DND-41 (cell line): ENCODE measurements at regions not wholly inside any gene's neighbourhood (a gene's known extent, or its start where the extent isn't known, plus 50 kb on each side); places are given as distances from the start of the nearest gene placed in this dataset.

Source experiments
- ATAC-seq: fragments of 200-7000 bp; cut with Tn5 transposase; 3 replicates; pipeline ENCODE4 v1.9.1; 2021; ENCODE audit warnings: low read depth; ENCODE audit not compliant: insufficient read depth
- DNase-seq: peaks from one replicate; pipeline ENCODE4 v3.0.0-alpha.2; 2020
- H2AFZ ChIP-seq: 2 replicates; pipeline ENCODE4 v1.6.0; 2012; ENCODE audit warnings: low read depth, low read length
- H3K27ac ChIP-seq: 2 replicates; pipeline ENCODE4 v1.5.1; 2012; ENCODE audit warnings: low read length, inconsistent platforms
- H3K27me3 ChIP-seq: fragments of 200-600 bp; sonication (generic); 2 replicates; pipeline ENCODE4 v1.6.0; 2012; ENCODE audit warnings: low read length, mild to moderate bottlenecking, inconsistent platforms; ENCODE audit not compliant: insufficient read depth, poor library complexity
- H3K36me3 ChIP-seq: 2 replicates; pipeline ENCODE4 v1.5.1; 2012; ENCODE audit warnings: low read length, inconsistent platforms; ENCODE audit not compliant: insufficient read depth
- H3K4me1 ChIP-seq: 2 replicates; pipeline ENCODE4 v1.5.1; 2012; ENCODE audit warnings: mild to moderate bottlenecking, low read length; ENCODE audit not compliant: insufficient read depth
- H3K4me2 ChIP-seq: 2 replicates; pipeline ENCODE4 v1.6.0; 2012; ENCODE audit warnings: mild to moderate bottlenecking, moderate library complexity, low read length, inconsistent platforms; ENCODE audit not compliant: insufficient read depth
- H3K4me3 ChIP-seq, 2 experiments: fragments of 200-600 bp in 1 of 2; shearing (Covaris generic) in 1 of 2; 2 replicates each; pipeline ENCODE4 v1.5.1; 2012 to 2016; ENCODE audit warnings: inconsistent platforms in 2 of 2, low read length in 2 of 2, mild to moderate bottlenecking in 2 of 2, low read depth in 1 of 2, moderate library complexity in 1 of 2
- H3K79me2 ChIP-seq: 2 replicates; pipeline ENCODE4 v1.6.0; 2012; ENCODE audit warnings: low read length, inconsistent platforms; ENCODE audit not compliant: insufficient read depth
- H3K9ac ChIP-seq: 2 replicates; pipeline ENCODE4 v1.6.0; 2012; ENCODE audit warnings: low read depth, mild to moderate bottlenecking, inconsistent platforms, low read length, moderate library complexity
- H3K9me3 ChIP-seq: 2 replicates; pipeline ENCODE4 v1.5.1; 2012; ENCODE audit warnings: low read length, moderate library complexity, mild to moderate bottlenecking, inconsistent platforms; ENCODE audit not compliant: insufficient read depth, severe bottlenecking
- H4K20me1 ChIP-seq: 2 replicates; pipeline ENCODE4 v1.6.0; 2012; ENCODE audit warnings: low read length; ENCODE audit not compliant: insufficient read depth
- CTCF ChIP-seq: IDR thresholded peaks from 2 replicates; pipeline ENCODE4 v1.5.1; 2012; ENCODE audit warnings: borderline replicate concordance, low read length, moderate library complexity, mild to moderate bottlenecking; ENCODE audit not compliant: poor library complexity, severe bottlenecking; ENCODE audit errors: extremely low read depth
- EZH2 ChIP-seq: IDR thresholded peaks from 3 replicates; pipeline ENCODE4 v1.6.1; 2012; ENCODE audit warnings: borderline replicate concordance, low read depth, mild to moderate bottlenecking, moderate library complexity, low read length, inconsistent platforms; ENCODE audit not compliant: severe bottlenecking

- Histone ChIP-seq H3K27me3 (no peaks in the 10 kb centered on the region), H3K9me3 (peaks cover 2% of the 10 kb centered on the region), H3K36me3 (no peaks in the 10 kb centered on the region), H3K4me2 (no peak overlapping the region), H3K4me1 (no peaks in the 10 kb centered on the region), H2AFZ (no peak overlapping the region), H3K79me2 (no peaks in the 10 kb centered on the region), H3K9ac (no peak overlapping the region), H3K27ac (no peak overlapping the region), H4K20me1 (no peaks in the 10 kb centered on the region), H3K4me3 (no peak overlapping the region)
- ATAC-seq = no peak
- no peak for TF ChIP-seq EZH2
- no peak for DNase-seq
Measured at GRCh38 chr3:180102604-180103003, 65.9 kb upstream of the PEX5L start.

- no peak overlapping the region for H3K4me2 ChIP-seq
- no peak overlapping the region for H3K9ac ChIP-seq
- no peaks in the 10 kb centered on the region for H3K4me1 ChIP-seq
- no peaks in the 10 kb centered on the region for H3K9me3 ChIP-seq
- no peak overlapping the region for H3K4me3 ChIP-seq
- H3K27ac ChIP-seq = no peak overlapping the region
- H3K36me3 ChIP-seq = no peaks in the 10 kb centered on the region
- H4K20me1 ChIP-seq = no peaks in the 10 kb centered on the region
- H3K27me3 ChIP-seq = no peaks in the 10 kb centered on the region
- H2AFZ ChIP-seq = no peak overlapping the region
- H3K79me2 ChIP-seq = no peaks in the 10 kb centered on the region
- no peak for TF ChIP-seq CTCF
- no peak for TF ChIP-seq EZH2
- DNase-seq = no peak
- ATAC-seq = no peak
Measured at GRCh38 chr3:180116203-180116602, 79.5 kb upstream of the PEX5L start.

GRCh38 chr3:180116658-180117057 is 79.9 kb upstream of the PEX5L start:
- Histone ChIP-seq H3K4me2 (no peak overlapping the region), H3K79me2 (no peaks in the 10 kb centered on the region), H3K4me1 (no peaks in the 10 kb centered on the region), H3K27ac (no peak overlapping the region), H3K36me3 (no peaks in the 10 kb centered on the region), H3K9ac (no peak overlapping the region), H3K9me3 (no peaks in the 10 kb centered on the region), H4K20me1 (no peaks in the 10 kb centered on the region), H2AFZ (no peak overlapping the region), H3K27me3 (no peaks in the 10 kb centered on the region), H3K4me3 (no peak overlapping the region)
- TF ChIP-seq EZH2 (no peak), CTCF (no peak)
- no peak for ATAC-seq
- DNase-seq = no peak

- DNase-seq = no peak
- TF ChIP-seq CTCF (no peak), EZH2 (no peak)
- H3K4me2 ChIP-seq = no peak overlapping the region
- no peaks in the 10 kb centered on the region for H3K79me2 ChIP-seq
- H3K9me3 ChIP-seq = no peaks in the 10 kb centered on the region
- H3K36me3 ChIP-seq = no peaks in the 10 kb centered on the region
- H2AFZ ChIP-seq = no peak overlapping the region
- no peak for ATAC-seq
- H4K20me1 ChIP-seq = no peaks in the 10 kb centered on the region
- H3K27ac ChIP-seq = no peak overlapping the region
- H3K4me3 ChIP-seq = no peak overlapping the region
- no peak overlapping the region for H3K9ac ChIP-seq
- no peaks in the 10 kb centered on the region for H3K27me3 ChIP-seq
- no peaks in the 10 kb centered on the region for H3K4me1 ChIP-seq
Measured at GRCh38 chr3:180117381-180118163, 80.8 kb upstream of the PEX5L start.
